Activated T-cell treated with anti-CD3 and anti-CD28 coated beads, Interleukin-2, amount 50 U/mL, for 48 hours (primary cell): ENCODE measurements at regions not wholly inside any gene's neighbourhood (a gene's known extent, or its start where the extent isn't known, plus 50 kb on each side); places are given as distances from the start of the nearest gene placed in this dataset.

Source experiments
- DNase-seq, 2 experiments: peaks; one replicate each; pipeline ENCODE4 v3.0.0-alpha.2; 2020

- DNase-seq = no peak
Observed at GRCh38 chr3:193938613-193939012, 197.3 kb upstream of the HES1 start.

DNA sequence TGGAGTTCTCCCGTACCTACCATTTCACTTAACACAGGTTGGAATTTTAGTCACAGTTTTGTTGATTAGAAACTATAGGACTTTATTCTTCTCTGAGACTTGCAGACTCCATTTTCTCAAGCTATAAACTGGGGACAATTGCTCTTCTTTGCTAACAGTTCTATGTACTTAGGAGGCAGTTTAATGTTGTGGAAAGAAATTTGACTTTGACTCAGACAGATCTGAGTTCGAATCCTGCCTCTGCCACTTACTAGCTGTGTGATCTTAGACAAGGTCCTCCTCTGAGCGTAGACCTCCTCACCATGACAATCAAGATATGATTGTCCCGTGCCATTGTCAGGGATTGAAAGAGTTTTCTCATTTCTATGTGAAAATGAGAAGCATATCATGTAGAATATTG, 196.4 kb upstream of the HES1 start:
- no peak for DNase-seq

GRCh38 chr3:193940526-193940925, 195.4 kb upstream of the HES1 start:
- DNase-seq = no peak

GRCh38 chr3:193941486-193941885, 194.5 kb upstream of the HES1 start:
- DNase-seq = no peak

GRCh38 chr3:193942516-193943055, 193.4 kb upstream of the HES1 start:
- no peak for DNase-seq

GRCh38 chr3:193943200-193943599, 192.7 kb upstream of the HES1 start:
- DNase-seq = no peak

DNA sequence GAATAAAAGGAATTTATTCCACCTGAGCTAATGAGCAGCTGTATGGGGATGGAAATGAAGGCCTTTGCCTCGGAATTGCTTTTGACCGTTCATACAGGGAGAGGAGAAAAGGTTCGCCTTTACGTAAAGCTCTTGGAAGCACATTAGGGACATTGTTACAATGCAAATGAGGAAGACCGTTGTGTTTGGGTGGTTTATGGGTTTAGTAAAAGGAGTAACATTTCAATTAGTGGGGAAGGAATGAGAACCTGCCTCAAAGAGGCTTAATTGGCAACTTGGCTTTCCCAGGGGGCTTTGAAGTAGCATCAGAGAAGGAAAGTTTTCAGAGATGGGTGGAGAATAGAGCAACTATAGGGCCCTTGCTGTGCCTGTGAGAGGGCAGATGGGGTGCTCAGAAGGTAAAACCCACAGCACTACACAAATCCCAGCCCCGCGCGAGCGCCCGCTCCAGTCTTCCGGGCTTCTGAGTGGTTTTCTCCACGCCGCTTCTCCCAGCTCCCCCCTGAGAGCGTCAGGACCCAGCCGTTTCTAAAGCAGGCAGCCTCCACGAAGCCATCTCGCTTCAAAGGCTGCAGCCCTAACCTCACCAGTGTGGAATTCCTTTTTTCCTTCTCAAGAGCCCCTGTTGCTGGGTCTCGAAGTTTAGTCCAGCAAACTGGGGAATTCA, 192.0 kb upstream of the HES1 start:
- DNase-seq = no peak

- DNase-seq = no peak
Observed at GRCh38 chr3:193944518-193944884, 191.4 kb upstream of the HES1 start.

DNA sequence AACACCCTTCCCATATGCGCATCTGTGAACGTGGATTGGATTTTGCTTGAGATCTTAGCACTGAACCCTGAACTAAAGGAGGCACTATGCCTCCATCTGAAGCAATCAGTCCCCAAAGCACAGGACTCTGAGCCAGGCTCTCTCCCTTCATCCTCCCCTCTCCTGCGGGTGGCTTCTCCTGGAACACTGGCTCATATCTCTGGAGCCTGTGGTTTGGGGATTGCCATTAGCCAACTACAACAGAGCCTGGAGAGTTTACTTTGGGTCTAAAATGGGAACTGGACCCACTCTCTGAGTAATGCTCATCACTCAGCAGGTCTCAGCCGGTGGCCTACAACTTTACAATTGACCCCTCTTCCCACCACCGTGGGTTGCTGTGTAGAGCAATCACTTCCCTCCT, 190.8 kb upstream of the HES1 start:
- DNase-seq = no peak

DNA sequence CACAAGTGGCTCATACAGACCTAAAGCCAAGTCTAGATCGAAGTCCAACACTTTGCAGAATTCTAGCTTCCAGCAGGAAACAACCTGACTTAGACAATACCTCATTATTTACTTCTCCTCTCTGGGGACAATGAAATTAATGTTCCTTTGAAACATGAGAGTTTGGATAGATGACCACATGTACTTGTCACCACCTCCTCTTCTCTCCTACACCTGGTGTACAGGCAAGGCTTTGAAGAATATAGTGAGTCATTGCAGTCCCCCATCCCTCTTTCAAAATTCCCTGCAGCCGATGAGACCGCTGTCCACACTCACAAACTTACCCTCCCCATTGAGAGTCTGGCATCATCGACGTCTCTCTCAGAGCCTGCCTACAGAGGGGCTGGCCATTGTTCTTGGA, 189.0 kb upstream of the HES1 start:
- DNase-seq = no peak

DNA sequence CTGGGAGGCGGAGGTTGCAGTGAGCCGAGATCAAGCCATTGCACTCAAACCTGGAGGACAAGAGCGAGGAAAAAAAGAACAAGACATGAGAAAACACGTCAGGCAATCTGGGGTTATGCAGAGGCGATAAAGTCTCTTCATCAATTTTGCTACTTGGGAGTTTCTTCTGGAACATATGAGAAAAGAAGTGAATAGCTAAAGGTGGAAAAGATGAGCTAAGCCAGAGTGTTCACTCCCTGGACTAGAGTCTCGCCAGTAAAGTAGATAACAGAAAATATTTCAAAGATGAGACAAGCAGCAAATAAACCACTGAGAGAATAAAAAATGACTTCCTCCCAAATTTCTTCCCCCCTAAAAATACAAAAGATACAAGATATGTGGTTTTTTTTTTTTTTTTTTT, 188.4 kb upstream of the HES1 start:
- DNase-seq = no peak

DNA sequence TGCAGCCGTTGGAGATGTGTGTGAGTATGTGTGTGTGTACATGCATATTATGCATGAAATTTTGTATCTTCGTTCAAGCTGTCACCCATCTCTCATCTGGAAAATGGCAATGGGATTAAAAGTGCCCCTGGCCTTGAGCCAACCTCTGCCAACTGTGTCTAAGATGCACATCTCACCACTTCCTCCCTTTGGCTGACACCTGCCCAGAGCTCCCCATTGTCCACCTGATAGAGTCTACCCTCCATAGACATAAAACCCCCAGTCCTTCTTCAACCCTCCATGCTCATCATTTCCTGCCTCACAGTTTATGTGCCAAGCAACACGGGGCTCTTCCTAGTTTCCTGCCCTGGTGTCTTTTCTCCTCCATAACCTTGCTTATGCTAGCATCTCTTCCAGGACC, 187.5 kb upstream of the HES1 start:
- DNase-seq = no peak

- no peak for DNase-seq
Observed at GRCh38 chr3:193951859-193952258, 184.1 kb upstream of the HES1 start.

- no peak for DNase-seq
Observed at GRCh38 chr3:193954752-193955151, 181.2 kb upstream of the HES1 start.

GRCh38 chr3:193955719-193956118, 180.2 kb upstream of the HES1 start:
- DNase-seq = no peak

DNA sequence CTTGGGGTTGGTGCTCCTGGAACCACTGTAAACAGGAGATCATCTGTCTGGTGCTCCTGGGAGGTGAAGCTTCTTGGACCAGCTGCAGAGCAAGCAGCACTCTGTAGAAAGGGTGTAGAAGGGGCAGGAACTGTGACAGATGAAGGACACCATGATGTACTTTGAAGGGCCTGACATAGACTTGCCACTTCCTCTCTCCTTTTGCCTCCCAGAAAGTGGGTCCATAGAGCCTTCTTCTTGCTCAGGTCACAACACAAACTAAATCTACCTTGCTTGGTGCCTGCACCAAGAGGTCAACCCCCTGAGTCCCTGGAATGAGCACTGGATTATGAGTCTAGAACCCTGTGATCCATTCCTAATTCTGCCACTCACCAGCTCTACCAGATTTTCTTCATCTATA, 176.1 kb upstream of the HES1 start:
- no peak for DNase-seq

DNA sequence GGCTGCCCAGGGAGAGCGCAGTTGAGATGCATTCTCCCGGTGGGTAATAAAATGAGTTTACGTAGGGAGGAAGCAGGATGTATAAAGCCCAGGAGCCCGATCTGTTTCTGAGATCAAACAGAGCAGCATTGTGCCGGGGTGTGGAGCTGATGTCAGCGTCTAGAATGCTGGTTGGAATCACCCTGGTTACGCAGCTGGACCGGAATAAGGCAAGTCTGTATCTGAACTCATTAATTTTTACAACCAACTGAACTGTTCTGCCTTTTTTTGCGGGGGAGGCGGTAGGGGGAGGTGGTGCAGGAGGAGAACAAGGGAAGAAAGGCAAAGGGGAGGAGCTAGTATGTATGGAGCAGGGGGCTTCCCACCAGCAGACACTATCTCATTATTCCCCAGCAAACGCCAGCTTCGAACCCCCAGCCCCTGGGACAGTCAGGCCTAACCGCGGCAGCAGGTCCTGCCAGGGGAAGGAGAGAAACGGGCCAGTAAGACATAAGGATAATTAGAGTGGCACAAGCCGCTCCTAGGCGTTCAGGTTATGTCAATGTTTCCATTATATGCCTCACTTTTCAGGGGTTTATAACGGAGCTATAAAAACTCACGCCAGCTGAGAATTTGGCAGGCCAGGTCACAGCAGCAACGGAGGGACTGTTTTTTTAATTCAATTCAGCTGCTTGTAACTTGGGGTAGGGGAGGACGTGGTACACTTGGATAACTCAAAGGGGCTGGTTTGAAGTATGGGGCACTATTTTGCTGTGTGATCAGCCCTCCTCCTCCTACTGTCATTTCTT, 175.3 kb upstream of the HES1 start:
- DNase-seq = no peak

DNA sequence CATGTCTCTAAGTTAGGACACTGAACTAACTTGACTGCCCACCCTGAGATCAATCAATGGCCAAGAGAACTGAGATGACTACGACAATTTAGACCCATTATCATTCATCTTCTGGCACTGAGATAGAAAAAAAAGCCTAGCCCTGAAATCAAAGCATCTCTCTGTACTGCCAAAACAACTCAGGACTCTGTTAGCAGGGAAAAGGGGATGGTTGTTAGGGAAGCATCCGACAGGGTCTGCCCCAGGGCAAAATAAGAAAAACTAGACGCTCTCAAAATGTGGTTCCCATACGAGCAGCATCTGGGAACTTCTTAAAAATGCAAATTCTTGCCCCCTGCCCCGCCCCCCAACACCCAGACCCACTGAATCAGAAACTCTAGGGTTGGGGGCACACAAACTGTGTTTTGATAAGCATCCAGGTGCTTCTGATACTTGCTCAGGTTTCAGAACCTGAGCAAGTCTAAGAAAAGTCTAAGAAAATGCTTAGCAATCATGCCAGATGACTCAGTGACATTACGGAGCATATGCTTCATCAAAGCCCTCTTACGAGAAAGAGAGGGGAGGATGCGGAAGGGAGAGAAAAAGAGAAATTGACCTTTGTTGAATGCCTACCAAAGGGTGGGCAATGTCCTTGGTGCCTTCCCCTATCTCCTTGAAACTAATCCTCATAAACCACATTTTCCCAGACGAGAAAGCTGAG, 172.8 kb upstream of the HES1 start:
- peak; percentile 26 to 29 for DNase-seq

GRCh38 chr3:193963808-193964516, 172.0 kb upstream of the HES1 start:
- DNase-seq = peak in 1 of 2 experiments; percentile 23

- DNase-seq = no peak
Observed at GRCh38 chr3:193964517-193964880, 171.4 kb upstream of the HES1 start.

DNA sequence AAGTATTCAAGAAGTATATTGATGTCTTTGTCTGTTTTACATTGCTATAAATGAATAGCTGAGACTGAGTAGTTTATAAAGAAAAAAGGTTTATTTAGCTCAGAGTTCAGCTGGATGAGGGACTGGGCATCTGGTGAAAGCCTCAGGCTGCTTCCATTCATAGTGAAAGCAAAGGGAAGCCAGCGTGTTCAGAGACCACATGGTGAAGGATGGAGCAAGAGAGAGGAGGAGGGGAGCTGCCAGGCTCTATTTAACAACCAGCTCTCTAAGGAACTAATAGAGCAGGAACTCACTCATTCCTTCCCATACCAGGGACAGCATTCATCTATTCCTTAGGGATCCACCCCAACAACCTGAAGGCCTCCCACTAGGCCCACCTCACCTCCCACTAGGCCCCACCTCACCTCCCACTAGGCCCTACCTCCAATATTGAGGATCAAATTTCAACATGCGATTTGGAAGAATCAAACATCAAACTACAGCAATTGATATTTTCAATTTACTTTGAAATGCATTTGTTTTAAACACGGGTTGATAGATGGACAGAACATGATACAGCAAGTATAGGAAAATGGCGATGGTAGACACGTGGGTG, 167.5 kb upstream of the HES1 start:
- DNase-seq = no peak

DNA sequence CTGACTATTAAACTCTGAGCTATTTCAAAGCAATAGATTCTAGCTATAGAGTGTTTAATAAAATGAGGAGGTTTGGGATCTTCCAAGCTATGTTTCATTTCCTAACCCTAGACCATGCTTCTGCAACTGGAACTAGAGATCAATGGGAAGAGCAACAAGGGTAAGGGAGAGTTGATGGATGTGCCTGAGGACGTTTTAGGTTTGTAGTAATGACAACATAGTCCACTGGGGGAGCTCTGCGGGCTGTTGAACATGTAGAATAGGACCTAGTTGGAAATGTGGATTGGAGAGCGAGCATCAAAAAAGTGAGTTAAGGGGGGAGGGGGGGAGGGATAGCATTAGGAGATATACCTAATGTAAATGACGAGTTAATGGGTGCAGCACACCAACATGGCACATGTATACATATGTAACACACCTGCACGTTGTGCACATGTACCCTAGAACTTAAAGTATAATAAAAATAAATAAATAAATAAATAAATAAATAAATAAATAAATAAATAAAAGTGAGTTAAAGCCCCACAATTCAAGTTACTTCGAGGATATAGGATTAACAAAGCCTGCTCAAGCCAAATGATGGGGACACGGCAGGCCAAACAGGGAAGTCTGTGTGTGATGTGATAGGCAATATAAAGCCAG, 165.7 kb upstream of the HES1 start:
- DNase-seq = peak; percentile 35 to 40
